ENCODE measurements at regions not wholly inside any gene's neighbourhood (a gene's known extent, or its start where the extent isn't known, plus 50 kb on each side); places are given as distances from the start of the nearest gene placed in this dataset.

DNA sequence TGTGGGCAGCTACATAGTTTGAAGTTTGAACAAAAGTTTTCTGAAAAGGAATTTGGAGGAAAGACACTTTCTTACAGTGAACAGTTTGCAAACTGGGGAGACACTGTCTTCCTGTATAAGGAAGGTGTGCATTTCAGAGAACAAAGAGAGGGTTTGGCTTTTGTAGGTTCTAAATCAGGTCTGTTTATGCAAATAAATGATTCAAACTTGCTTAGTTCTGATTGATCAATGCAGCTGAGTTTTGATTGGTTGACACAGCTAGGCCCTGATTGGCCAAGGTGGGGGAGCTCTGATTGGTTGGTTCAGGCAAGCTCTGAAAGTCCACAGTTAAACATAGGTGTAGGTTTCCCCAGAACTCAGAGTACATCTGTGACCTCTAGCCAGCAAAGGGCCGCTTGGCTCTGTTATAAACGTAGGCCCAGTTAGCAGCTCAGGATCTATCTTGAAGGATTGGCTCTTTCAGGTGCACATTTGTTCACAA lies 63.0 kb upstream of the ENPP6 start (continued):
- TF ChIP-seq, protein P1, sequence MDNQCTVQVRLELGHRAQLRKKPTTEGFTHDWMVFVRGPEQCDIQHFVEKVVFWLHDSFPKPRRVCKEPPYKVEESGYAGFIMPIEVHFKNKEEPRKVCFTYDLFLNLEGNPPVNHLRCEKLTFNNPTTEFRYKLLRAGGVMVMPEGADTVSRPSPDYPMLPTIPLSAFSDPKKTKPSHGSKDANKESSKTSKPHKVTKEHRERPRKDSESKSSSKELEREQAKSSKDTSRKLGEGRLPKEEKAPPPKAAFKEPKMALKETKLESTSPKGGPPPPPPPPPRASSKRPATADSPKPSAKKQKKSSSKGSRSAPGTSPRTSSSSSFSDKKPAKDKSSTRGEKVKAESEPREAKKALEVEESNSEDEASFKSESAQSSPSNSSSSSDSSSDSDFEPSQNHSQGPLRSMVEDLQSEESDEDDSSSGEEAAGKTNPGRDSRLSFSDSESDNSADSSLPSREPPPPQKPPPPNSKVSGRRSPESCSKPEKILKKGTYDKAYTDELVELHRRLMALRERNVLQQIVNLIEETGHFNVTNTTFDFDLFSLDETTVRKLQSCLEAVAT (IDR thresholded peaks at IDR 0.05), result peak; percentile 39; the same call in 1 of the 2 replicates
- TF ChIP-seq TCF7 (IDR thresholded peaks at IDR 0.05; ENCODE audit: borderline replicate concordance) (no peak), CEBPB (IDR thresholded peaks at IDR 0.05; ENCODE audit: borderline replicate concordance in 1 of 2, low read depth in 2 of 2, low read length in 2 of 2) (no peak), RFX5 (IDR thresholded peaks at IDR 0.05; ENCODE audit: low read depth, low read length) (no peak), ZNF24 (IDR thresholded peaks at IDR 0.05) (no peak), STAT3 (IDR thresholded peaks at IDR 0.05; ENCODE audit: low read depth, low read length) (no peak), JUNB (IDR thresholded peaks at IDR 0.05) (no peak), ZNF207 (IDR thresholded peaks at IDR 0.05; ENCODE audit: borderline replicate concordance) (no peak), NFIC (IDR thresholded peaks at IDR 0.05; ENCODE audit: low read depth, low read length) (no peak), ESRRA (IDR thresholded peaks at IDR 0.05; ENCODE audit: low read length) (no peak), RBBP5 (conservative IDR thresholded peaks at IDR 0.05) (no peak), YY1 (IDR thresholded peaks at IDR 0.05; ENCODE audit: low read depth, low read length) (0 out of 2 replicates have a peak, but pooled peaks have one; percentile 35), BACH1 (IDR thresholded peaks at IDR 0.05; ENCODE audit: borderline replicate concordance) (no peak; the same call in 1 of the 2 replicates), POU2F2 (IDR thresholded peaks at IDR 0.05; ENCODE audit: borderline replicate concordance, low read depth, low read length) (peak; percentile 93; the same call in 2 of the 3 replicates), CREB1 (IDR thresholded peaks at IDR 0.05; ENCODE audit: low read depth) (no peak), SMAD1 (IDR thresholded peaks at IDR 0.05; ENCODE audit: low read depth, partially characterized antibody) (no peak), KDM1A (IDR thresholded peaks at IDR 0.05; ENCODE audit: borderline replicate concordance) (no peak), STAT1 (conservative IDR thresholded peaks at IDR 0.05) (no peak), KAT2A (conservative IDR thresholded peaks at IDR 0.05; ENCODE audit: control insufficient read depth, low read depth, low read length) (no peak), IRF4 (IDR thresholded peaks at IDR 0.05; ENCODE audit: low read depth, low read length) (no peak)
- TF ChIP-seq, protein P2, sequence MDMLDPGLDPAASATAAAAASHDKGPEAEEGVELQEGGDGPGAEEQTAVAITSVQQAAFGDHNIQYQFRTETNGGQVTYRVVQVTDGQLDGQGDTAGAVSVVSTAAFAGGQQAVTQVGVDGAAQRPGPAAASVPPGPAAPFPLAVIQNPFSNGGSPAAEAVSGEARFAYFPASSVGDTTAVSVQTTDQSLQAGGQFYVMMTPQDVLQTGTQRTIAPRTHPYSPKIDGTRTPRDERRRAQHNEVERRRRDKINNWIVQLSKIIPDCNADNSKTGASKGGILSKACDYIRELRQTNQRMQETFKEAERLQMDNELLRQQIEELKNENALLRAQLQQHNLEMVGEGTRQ (IDR thresholded peaks at IDR 0.05; ENCODE audit: borderline replicate concordance, low read depth, low read length), result no peak
- TF ChIP-seq, protein P3, sequence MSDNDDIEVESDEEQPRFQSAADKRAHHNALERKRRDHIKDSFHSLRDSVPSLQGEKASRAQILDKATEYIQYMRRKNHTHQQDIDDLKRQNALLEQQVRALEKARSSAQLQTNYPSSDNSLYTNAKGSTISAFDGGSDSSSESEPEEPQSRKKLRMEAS (IDR thresholded peaks at IDR 0.05; ENCODE audit: low read depth, low read length), result peak; percentile 19; the same call in 1 of the 2 replicates
- TF ChIP-seq, protein P4, sequence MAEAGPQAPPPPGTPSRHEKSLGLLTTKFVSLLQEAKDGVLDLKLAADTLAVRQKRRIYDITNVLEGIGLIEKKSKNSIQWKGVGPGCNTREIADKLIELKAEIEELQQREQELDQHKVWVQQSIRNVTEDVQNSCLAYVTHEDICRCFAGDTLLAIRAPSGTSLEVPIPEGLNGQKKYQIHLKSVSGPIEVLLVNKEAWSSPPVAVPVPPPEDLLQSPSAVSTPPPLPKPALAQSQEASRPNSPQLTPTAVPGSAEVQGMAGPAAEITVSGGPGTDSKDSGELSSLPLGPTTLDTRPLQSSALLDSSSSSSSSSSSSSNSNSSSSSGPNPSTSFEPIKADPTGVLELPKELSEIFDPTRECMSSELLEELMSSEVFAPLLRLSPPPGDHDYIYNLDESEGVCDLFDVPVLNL (IDR thresholded peaks at IDR 0.05; ENCODE audit: low read depth, low read length), result no peak
- TF ChIP-seq, protein P5, sequence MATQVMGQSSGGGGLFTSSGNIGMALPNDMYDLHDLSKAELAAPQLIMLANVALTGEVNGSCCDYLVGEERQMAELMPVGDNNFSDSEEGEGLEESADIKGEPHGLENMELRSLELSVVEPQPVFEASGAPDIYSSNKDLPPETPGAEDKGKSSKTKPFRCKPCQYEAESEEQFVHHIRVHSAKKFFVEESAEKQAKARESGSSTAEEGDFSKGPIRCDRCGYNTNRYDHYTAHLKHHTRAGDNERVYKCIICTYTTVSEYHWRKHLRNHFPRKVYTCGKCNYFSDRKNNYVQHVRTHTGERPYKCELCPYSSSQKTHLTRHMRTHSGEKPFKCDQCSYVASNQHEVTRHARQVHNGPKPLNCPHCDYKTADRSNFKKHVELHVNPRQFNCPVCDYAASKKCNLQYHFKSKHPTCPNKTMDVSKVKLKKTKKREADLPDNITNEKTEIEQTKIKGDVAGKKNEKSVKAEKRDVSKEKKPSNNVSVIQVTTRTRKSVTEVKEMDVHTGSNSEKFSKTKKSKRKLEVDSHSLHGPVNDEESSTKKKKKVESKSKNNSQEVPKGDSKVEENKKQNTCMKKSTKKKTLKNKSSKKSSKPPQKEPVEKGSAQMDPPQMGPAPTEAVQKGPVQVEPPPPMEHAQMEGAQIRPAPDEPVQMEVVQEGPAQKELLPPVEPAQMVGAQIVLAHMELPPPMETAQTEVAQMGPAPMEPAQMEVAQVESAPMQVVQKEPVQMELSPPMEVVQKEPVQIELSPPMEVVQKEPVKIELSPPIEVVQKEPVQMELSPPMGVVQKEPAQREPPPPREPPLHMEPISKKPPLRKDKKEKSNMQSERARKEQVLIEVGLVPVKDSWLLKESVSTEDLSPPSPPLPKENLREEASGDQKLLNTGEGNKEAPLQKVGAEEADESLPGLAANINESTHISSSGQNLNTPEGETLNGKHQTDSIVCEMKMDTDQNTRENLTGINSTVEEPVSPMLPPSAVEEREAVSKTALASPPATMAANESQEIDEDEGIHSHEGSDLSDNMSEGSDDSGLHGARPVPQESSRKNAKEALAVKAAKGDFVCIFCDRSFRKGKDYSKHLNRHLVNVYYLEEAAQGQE (IDR thresholded peaks at IDR 0.05; ENCODE audit: low read depth, low read length), result no peak
